Sigmoid colon (tissue), 6 donors: ENCODE measurements at regions not wholly inside any gene's neighbourhood (a gene's known extent, or its start where the extent isn't known, plus 50 kb on each side); places are given as distances from the start of the nearest gene placed in this dataset.
"Not testable (repeated sequence)": the region's sequence is repeated elsewhere in the genome, so short reads cannot be mapped to it uniquely, and the experiment has no call there.

Experiments used
- DNase-seq: peaks from one replicate; pipeline ENCODE4 v3.0.0-alpha.2; 2019
- H3K27ac ChIP-seq, 4 donors: fragments of 200-600 bp; sonication (generic); one replicate each; pipeline ENCODE4 v1.5.1; 2016 to 2019; ENCODE audit warnings: mild to moderate bottlenecking in 1 of 4
- H3K27me3 ChIP-seq, 3 donors: fragments of 200-600 bp; sonication (generic); one replicate each; pipeline ENCODE4 v1.5.1; 2019; ENCODE audit warnings: mild to moderate bottlenecking in 1 of 3
- H3K36me3 ChIP-seq, 4 donors: fragments of 200-600 bp; sonication (generic); one replicate each; pipeline ENCODE4 v1.5.1; 2016 to 2019
- H3K4me1 ChIP-seq, 4 donors: fragments of 200-600 bp; sonication (generic); one replicate each; pipeline ENCODE4 v1.5.1; 2017 to 2019
- H3K4me3 ChIP-seq, 4 donors: fragments of 200-600 bp; sonication (generic); one replicate each; pipeline ENCODE4 v1.5.1; 2017 to 2019; ENCODE audit warnings: mild to moderate bottlenecking in 2 of 4, moderate library complexity in 1 of 4
- H3K9me3 ChIP-seq, 4 donors: fragments of 200-600 bp in 3 of 4; sonication (generic) in 3 of 4; one replicate each; pipeline versions ENCODE4 v1.5.1 to v1.6.1; 2013 to 2019
- POLR2AphosphoS5 ChIP-seq, 4 donors: sonication (generic); formaldehyde crosslinking; IDR thresholded peaks; one replicate each; pipeline ENCODE4 v1.6.1; 2017; ENCODE audit warnings: antibody characterized with exemption in 4 of 4
- WGBS, 2 donors: extraction: QIAGEN DNeasy Blood & Tissue Kit; methylation state at CpG; one replicate each; pipeline ENCODE4 v1.1.7; 2013; 5-methylcytosine and 5-hydroxymethylcytosine counted together
- intact Hi-C: fragments of 100-400 bp; cut with DNase I; formaldehyde crosslinking; loops from one replicate; pipeline ENCODE4 v1.15.1; 2023
- donor health status: healthy with polysubstance abuse.
- donor health status: healthy.

- WGBS, 2 donors = 32 to 45% methylated on average over 2 of the region's 2 CpGs
- H3K27me3 ChIP-seq = no peaks in the 10 kb centered on the region
- no peak overlapping the region for H3K4me3 ChIP-seq
- no peaks in the 10 kb centered on the region for H3K4me1 ChIP-seq
- H3K9me3 ChIP-seq = no peaks in the 10 kb centered on the region
- no peak for DNase-seq
- no peak overlapping the region for H3K27ac ChIP-seq
- intact Hi-C loops = no loop called here
- no peak for TF ChIP-seq POLR2AphosphoS5 (IDR thresholded peaks at IDR 0.05)
- no peaks in the 10 kb centered on the region for H3K36me3 ChIP-seq
Observed at GRCh38 chr3:84318273-84318809, 640.4 kb upstream of the CADM2 start.

- intact Hi-C loops, H3K4me3 ChIP-seq, DNase-seq, H3K36me3 ChIP-seq, H3K4me1 ChIP-seq, H3K9me3 ChIP-seq, H3K27ac ChIP-seq, H3K27me3 ChIP-seq: not testable (repeated sequence)
- WGBS, 2 donors = 69 to 81% methylated on average over 9 of the region's 9 CpGs
Observed at GRCh38 chr3:84365563-84366278, 593.1 kb upstream of the CADM2 start.
